WTC11 (cell line): ENCODE measurements at regions not wholly inside any gene's neighbourhood (a gene's known extent, or its start where the extent isn't known, plus 50 kb on each side); places are given as distances from the start of the nearest gene placed in this dataset.

Source experiments
- CBFB ChIP-seq: sonication (generic); formaldehyde crosslinking; IDR thresholded peaks from 2 replicates; pipeline ENCODE4 v1.8.1; 2022; ENCODE audit warnings: mild to moderate bottlenecking, low read depth, missing genetic modification reagents
- ESRRA ChIP-seq: sonication (generic); formaldehyde crosslinking; IDR thresholded peaks from 2 replicates; pipeline ENCODE4 v1.8.1; 2022; ENCODE audit warnings: mild to moderate bottlenecking, missing genetic modification reagents, borderline replicate concordance
- NR1H2 ChIP-seq: sonication (generic); formaldehyde crosslinking; IDR thresholded peaks from 2 replicates; pipeline ENCODE4 v1.9.0; 2021; ENCODE audit warnings: mild to moderate bottlenecking, moderate library complexity, missing genetic modification reagents
- NR3C1 ChIP-seq: sonication (generic); formaldehyde crosslinking; conservative IDR thresholded peaks from 2 replicates; pipeline ENCODE4 v1.8.1; 2023; ENCODE audit warnings: low read depth, mild to moderate bottlenecking, missing genetic modification reagents
- SMAD4 ChIP-seq: sonication (generic); formaldehyde crosslinking; IDR thresholded peaks from 2 replicates; pipeline ENCODE4 v1.8.0; 2022; ENCODE audit warnings: mild to moderate bottlenecking, missing genetic modification reagents
- USF1 ChIP-seq: sonication (generic); formaldehyde crosslinking; IDR thresholded peaks from 2 replicates; pipeline ENCODE4 v1.8.0; 2022; ENCODE audit warnings: mild to moderate bottlenecking, missing genetic modification reagents
- ZNF121 ChIP-seq: sonication (generic); formaldehyde crosslinking; IDR thresholded peaks from 2 replicates; pipeline ENCODE4 v1.8.0; 2023; ENCODE audit warnings: missing genetic modification reagents
- ZNF219 ChIP-seq: sonication (generic); formaldehyde crosslinking; IDR thresholded peaks from 2 replicates; pipeline ENCODE4 v1.8.0; 2023; ENCODE audit warnings: missing genetic modification reagents, mild to moderate bottlenecking, borderline replicate concordance
- TF ChIP-seq, protein P1 (sequence below): fragments of 200-600 bp; IDR thresholded peaks from 2 replicates; pipeline ENCODE4 v1.8.0; 2022; ENCODE audit warnings: antibody characterized with exemption
- TF ChIP-seq, protein P2 (sequence below): sonication (generic); formaldehyde crosslinking; conservative IDR thresholded peaks from 2 replicates; pipeline ENCODE4 v1.8.1; 2022; ENCODE audit warnings: mild to moderate bottlenecking, missing genetic modification reagents
- TF ChIP-seq, protein P3 (sequence below): sonication (generic); formaldehyde crosslinking; IDR thresholded peaks from 2 replicates; pipeline ENCODE4 v1.8.0; 2022; ENCODE audit warnings: missing genetic modification reagents
- TF ChIP-seq, protein P4 (sequence below): sonication (generic); formaldehyde crosslinking; IDR thresholded peaks from 2 replicates; pipeline ENCODE4 v1.8.1; 2023; ENCODE audit warnings: mild to moderate bottlenecking, missing genetic modification reagents, borderline replicate concordance
- TF ChIP-seq, protein P5 (sequence below): fragments of 250-450 bp; sonication (Bioruptor Pico); IDR thresholded peaks from 2 replicates; pipeline ENCODE4 v1.9.0; 2021; ENCODE audit warnings: moderate library complexity, mild to moderate bottlenecking, inconsistent platforms, borderline replicate concordance
- TF ChIP-seq, protein P6 (sequence below): sonication (generic); formaldehyde crosslinking; IDR thresholded peaks from 2 replicates; pipeline ENCODE4 v1.8.1; 2023; ENCODE audit warnings: mild to moderate bottlenecking, missing genetic modification reagents, moderate library complexity

- no peak for TF ChIP-seq ZNF219 (CRISPR knock-in tag)
- TF ChIP-seq, protein P1, sequence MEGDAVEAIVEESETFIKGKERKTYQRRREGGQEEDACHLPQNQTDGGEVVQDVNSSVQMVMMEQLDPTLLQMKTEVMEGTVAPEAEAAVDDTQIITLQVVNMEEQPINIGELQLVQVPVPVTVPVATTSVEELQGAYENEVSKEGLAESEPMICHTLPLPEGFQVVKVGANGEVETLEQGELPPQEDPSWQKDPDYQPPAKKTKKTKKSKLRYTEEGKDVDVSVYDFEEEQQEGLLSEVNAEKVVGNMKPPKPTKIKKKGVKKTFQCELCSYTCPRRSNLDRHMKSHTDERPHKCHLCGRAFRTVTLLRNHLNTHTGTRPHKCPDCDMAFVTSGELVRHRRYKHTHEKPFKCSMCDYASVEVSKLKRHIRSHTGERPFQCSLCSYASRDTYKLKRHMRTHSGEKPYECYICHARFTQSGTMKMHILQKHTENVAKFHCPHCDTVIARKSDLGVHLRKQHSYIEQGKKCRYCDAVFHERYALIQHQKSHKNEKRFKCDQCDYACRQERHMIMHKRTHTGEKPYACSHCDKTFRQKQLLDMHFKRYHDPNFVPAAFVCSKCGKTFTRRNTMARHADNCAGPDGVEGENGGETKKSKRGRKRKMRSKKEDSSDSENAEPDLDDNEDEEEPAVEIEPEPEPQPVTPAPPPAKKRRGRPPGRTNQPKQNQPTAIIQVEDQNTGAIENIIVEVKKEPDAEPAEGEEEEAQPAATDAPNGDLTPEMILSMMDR: no peak
- TF ChIP-seq ZNF121 (CRISPR knock-in tag): no peak
- TF ChIP-seq, protein P2, sequence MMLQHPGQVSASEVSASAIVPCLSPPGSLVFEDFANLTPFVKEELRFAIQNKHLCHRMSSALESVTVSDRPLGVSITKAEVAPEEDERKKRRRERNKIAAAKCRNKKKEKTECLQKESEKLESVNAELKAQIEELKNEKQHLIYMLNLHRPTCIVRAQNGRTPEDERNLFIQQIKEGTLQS (CRISPR knock-in tag): no peak
- TF ChIP-seq, protein P3, sequence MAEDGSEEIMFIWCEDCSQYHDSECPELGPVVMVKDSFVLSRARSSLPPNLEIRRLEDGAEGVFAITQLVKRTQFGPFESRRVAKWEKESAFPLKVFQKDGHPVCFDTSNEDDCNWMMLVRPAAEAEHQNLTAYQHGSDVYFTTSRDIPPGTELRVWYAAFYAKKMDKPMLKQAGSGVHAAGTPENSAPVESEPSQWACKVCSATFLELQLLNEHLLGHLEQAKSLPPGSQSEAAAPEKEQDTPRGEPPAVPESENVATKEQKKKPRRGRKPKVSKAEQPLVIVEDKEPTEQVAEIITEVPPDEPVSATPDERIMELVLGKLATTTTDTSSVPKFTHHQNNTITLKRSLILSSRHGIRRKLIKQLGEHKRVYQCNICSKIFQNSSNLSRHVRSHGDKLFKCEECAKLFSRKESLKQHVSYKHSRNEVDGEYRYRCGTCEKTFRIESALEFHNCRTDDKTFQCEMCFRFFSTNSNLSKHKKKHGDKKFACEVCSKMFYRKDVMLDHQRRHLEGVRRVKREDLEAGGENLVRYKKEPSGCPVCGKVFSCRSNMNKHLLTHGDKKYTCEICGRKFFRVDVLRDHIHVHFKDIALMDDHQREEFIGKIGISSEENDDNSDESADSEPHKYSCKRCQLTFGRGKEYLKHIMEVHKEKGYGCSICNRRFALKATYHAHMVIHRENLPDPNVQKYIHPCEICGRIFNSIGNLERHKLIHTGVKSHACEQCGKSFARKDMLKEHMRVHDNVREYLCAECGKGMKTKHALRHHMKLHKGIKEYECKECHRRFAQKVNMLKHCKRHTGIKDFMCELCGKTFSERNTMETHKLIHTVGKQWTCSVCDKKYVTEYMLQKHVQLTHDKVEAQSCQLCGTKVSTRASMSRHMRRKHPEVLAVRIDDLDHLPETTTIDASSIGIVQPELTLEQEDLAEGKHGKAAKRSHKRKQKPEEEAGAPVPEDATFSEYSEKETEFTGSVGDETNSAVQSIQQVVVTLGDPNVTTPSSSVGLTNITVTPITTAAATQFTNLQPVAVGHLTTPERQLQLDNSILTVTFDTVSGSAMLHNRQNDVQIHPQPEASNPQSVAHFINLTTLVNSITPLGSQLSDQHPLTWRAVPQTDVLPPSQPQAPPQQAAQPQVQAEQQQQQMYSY (CRISPR knock-in tag): no peak
- TF ChIP-seq CBFB (CRISPR knock-in tag): no peak
- TF ChIP-seq, protein P4, sequence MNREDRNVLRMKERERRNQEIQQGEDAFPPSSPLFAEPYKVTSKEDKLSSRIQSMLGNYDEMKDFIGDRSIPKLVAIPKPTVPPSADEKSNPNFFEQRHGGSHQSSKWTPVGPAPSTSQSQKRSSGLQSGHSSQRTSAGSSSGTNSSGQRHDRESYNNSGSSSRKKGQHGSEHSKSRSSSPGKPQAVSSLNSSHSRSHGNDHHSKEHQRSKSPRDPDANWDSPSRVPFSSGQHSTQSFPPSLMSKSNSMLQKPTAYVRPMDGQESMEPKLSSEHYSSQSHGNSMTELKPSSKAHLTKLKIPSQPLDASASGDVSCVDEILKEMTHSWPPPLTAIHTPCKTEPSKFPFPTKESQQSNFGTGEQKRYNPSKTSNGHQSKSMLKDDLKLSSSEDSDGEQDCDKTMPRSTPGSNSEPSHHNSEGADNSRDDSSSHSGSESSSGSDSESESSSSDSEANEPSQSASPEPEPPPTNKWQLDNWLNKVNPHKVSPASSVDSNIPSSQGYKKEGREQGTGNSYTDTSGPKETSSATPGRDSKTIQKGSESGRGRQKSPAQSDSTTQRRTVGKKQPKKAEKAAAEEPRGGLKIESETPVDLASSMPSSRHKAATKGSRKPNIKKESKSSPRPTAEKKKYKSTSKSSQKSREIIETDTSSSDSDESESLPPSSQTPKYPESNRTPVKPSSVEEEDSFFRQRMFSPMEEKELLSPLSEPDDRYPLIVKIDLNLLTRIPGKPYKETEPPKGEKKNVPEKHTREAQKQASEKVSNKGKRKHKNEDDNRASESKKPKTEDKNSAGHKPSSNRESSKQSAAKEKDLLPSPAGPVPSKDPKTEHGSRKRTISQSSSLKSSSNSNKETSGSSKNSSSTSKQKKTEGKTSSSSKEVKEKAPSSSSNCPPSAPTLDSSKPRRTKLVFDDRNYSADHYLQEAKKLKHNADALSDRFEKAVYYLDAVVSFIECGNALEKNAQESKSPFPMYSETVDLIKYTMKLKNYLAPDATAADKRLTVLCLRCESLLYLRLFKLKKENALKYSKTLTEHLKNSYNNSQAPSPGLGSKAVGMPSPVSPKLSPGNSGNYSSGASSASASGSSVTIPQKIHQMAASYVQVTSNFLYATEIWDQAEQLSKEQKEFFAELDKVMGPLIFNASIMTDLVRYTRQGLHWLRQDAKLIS (CRISPR knock-in tag): no peak
- no peak for TF ChIP-seq NR1H2 (CRISPR knock-in tag)
- TF ChIP-seq USF1 (CRISPR knock-in tag): no peak
- no peak for TF ChIP-seq NR3C1 (CRISPR knock-in tag)
- TF ChIP-seq ESRRA: no peak
- TF ChIP-seq, protein P5, sequence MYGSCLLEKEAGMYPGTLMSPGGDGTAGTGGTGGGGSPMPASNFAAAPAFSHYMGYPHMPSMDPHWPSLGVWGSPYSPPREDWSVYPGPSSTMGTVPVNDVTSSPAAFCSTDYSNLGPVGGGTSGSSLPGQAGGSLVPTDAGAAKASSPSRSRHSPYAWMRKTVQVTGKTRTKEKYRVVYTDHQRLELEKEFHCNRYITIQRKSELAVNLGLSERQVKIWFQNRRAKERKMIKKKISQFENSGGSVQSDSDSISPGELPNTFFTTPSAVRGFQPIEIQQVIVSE (CRISPR knock-in tag): no peak
- TF ChIP-seq SMAD4 (CRISPR knock-in tag): no peak
- TF ChIP-seq, protein P6, sequence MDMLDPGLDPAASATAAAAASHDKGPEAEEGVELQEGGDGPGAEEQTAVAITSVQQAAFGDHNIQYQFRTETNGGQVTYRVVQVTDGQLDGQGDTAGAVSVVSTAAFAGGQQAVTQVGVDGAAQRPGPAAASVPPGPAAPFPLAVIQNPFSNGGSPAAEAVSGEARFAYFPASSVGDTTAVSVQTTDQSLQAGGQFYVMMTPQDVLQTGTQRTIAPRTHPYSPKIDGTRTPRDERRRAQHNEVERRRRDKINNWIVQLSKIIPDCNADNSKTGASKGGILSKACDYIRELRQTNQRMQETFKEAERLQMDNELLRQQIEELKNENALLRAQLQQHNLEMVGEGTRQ (CRISPR knock-in tag): no peak
Observed at GRCh38 chr9:63859475-63860215, 1425.4 kb downstream of the FOXD4L5 start.
